ENCODE measurements at regions not wholly inside any gene's neighbourhood (a gene's known extent, or its start where the extent isn't known, plus 50 kb on each side); places are given as distances from the start of the nearest gene placed in this dataset.
"Not testable (repeated sequence)": the region's sequence is repeated elsewhere in the genome, so short reads cannot be mapped to it uniquely, and the experiment has no call there.

GRCh38 chr14:85856430-85856829 lies 326.5 kb downstream of the FLRT2 start:
- DNase-seq (ENCODE audit: low read depth in 2 of 3, low spot score in 2 of 3): no peak

DNA sequence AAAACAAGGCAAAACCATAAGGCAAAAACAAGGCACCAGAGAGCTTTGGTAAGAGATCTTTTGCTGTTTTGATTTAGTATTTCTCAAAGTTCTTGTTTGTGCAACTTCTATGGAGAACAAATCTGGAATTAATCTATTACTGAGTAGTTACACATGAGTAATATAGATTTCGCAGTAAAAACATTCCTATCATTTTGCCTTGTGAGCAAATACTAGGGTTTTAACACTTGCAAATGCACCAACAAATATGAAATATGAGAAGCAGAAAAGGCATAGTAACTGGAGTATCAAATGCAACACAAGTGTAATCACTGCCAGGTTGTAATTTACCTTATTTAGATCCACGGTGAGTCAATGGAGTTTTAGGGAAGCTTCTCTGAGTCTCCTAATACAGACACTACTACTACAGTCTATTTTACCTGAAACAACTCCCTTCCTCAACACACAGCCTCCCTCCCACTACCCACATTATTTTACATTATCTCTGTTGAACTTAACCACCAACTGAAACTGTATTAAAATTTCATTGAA lies 324.1 kb downstream of the FLRT2 start:
- DNase-seq (ENCODE audit: low read depth in 2 of 3, low spot score in 2 of 3): no peak

- DNase-seq (ENCODE audit: low read depth in 2 of 3, low spot score in 2 of 3): no peak
Observed at GRCh38 chr14:85852906-85853305, 323.0 kb downstream of the FLRT2 start.

DNA sequence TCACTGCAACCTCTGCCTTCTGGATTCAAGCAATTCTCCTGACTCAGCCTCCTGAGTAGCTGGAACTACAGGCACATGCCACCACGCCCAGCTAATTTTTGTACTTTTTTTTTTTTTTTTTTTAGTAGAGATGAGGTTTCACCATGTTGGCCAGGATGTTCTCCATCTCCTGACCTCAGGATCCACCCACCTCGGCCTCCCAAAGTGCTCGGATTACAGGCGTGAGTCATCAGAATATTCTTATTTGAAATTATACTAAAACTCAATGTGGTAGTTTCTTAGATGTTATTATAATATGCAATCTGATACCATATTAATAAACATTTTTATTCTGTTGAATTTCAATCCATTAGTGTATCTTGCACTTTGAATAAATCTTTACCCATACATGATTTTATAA lies 322.2 kb downstream of the FLRT2 start:
- not testable (repeated sequence) for DNase-seq (ENCODE audit: low read depth in 2 of 3, low spot score in 2 of 3)

- DNase-seq (ENCODE audit: low read depth in 2 of 3, low spot score in 2 of 3): not testable (repeated sequence)
Observed at GRCh38 chr14:85830549-85830948, 300.6 kb downstream of the FLRT2 start.

GRCh38 chr14:85829601-85830000 lies 299.7 kb downstream of the FLRT2 start:
- not testable (repeated sequence) for DNase-seq (ENCODE audit: low read depth in 2 of 3, low spot score in 2 of 3)

DNA sequence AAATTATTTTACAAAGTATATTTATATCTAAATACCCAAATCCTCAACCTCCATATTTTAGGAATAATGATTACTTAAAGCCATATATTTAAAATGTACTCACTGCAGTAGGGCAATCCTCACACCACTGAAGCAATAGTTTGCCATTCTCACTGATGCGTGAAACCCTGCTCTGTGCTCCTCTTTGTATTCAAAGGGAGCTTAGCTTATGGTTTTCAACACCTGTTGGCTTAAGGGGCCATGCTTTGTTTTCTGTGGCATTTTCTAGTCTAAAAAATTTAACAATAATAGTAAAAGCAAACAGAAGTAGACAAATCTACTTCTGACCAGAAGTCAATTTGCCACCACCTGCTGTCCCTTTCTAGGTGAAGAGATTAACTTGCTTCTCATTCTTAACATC lies 294.6 kb downstream of the FLRT2 start:
- DNase-seq (ENCODE audit: low read depth in 2 of 3, low spot score in 2 of 3): no peak

DNA sequence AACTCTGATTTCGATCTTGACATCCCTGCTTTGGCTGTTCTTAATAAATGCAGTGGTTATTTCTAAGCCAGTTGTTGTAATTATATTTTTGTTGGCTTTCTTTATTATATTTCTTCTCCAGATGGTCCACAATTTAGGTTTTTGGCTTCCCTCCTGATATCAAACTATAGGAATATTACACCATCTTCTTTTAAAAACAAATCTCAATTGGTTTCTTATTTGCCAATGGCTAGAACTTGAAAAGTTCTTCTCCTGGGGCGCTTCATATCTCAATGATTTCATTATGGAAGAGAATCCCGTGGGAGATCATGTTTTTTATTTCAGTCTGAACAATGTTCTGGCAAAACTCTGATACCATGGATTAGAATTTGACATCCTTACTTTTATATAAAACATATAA lies 292.3 kb downstream of the FLRT2 start:
- no peak for DNase-seq (ENCODE audit: low read depth in 2 of 3, low spot score in 2 of 3)

DNA sequence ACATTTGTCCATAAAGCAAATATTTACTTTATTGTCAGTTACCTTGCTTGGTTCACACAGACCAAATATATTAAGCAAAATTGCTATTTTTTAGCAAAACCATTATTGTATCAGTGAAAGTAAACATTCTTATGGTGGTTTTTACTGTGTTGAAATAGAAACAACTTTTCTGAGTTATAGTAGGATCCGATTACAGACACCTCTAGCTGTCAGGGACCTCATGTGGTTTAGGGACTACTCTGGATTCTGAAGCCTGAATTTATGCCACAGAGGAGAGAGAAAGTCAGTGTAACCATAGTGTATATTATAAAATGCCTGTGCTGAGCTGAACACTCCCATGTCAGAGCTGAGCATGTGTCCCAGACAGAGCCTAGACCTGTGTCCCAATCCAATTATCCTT lies 287.5 kb downstream of the FLRT2 start:
- no peak for DNase-seq (ENCODE audit: low read depth in 2 of 3, low spot score in 2 of 3)

DNA sequence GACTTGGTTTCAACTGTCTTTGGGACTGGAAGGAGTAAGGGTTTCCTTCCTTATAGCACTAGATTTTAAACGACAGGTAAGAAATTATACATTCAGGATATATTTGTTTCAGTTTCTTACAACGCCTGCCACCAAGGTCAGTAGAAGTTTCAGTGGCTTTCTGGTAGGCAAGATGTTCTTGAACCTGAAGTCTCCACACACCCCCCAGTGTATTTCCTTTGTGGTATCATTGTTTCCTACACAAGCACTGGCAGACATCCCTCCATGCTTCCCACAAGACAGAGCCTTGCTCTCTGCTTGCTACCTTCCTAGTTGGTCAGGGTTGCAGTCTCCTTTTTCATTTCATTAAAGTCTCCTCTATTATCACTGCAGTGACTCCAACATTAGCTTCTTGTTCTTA lies 283.1 kb downstream of the FLRT2 start:
- DNase-seq (ENCODE audit: low read depth in 2 of 3, low spot score in 2 of 3): no peak

- no peak for DNase-seq (ENCODE audit: low read depth in 2 of 3, low spot score in 2 of 3)
Observed at GRCh38 chr14:85811340-85811739, 281.4 kb downstream of the FLRT2 start.

DNA sequence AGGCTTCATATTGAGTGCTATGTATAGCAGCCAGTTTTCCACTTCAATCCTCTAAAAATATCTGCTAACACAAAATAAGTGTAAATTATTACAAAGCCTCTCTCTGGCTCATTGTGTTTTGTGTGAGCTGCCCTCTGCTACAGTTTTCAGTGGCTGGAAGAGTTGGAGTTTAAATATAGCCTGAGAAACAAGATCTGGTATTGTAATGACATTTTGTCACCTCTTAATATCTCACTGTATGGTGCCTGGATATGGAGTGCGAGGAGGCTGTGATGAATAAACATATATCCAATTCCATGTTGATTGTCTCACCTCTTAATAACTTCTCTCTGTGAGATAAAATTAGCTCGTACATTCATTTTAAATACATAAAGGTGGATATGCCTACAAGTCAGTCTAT lies 269.7 kb downstream of the FLRT2 start:
- no peak for DNase-seq (ENCODE audit: low read depth in 2 of 3, low spot score in 2 of 3)

GRCh38 chr14:85798856-85799255 lies 268.9 kb downstream of the FLRT2 start:
- no peak for DNase-seq (ENCODE audit: low read depth in 2 of 3, low spot score in 2 of 3)

GRCh38 chr14:85793533-85793932 lies 263.6 kb downstream of the FLRT2 start:
- no peak for DNase-seq (ENCODE audit: low read depth in 2 of 3, low spot score in 2 of 3)

- no peak for DNase-seq (ENCODE audit: low read depth in 2 of 3, low spot score in 2 of 3)
Observed at GRCh38 chr14:85789506-85789905, 259.6 kb downstream of the FLRT2 start.

GRCh38 chr14:85788470-85789233 lies 258.7 kb downstream of the FLRT2 start:
- no peak for DNase-seq (ENCODE audit: low read depth in 2 of 3, low spot score in 2 of 3)

DNA sequence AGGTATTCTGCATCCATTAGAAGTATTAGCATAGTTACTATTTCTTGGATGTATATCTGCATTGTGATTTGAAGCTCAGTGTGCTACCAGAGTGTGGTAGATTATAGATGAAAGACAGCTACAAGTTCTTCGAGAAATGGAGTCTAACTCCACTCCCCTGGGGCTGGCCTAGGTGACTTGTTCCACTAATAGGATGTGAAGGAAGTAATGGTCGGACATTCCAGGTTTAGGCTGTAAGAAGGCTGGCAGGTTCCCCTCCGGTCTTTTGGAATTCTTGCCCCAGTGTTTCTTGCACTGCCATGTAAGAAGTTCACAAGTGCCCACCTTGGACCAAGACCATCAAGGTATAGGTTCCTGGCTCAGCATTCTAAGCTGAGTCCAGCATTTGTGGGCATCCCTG lies 236.4 kb downstream of the FLRT2 start:
- DNase-seq (ENCODE audit: low read depth in 2 of 3, low spot score in 2 of 3): no peak

DNA sequence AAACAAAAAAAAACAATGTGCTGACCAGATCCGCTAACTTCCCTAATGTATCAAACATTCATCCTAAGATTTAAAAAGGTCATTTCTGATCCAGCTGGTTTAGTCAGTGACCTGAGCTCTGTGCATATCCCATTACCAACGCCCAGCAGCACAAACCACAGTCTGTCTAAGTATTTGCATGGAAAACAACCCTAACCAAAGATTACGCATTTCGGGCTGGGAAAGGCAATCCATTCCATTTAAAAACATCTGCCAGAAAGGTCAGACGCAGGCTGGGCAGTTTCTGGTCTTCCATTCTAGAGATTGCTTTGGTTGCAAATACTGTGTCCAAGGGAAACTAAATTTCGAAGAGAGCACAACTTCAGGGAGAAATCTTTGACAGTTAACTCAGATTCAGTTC lies 234.9 kb downstream of the FLRT2 start:
- DNase-seq (ENCODE audit: low read depth in 2 of 3, low spot score in 2 of 3): no peak

- no peak for DNase-seq (ENCODE audit: low read depth in 2 of 3, low spot score in 2 of 3)
Observed at GRCh38 chr14:85762526-85762925, 232.6 kb downstream of the FLRT2 start.

DNA sequence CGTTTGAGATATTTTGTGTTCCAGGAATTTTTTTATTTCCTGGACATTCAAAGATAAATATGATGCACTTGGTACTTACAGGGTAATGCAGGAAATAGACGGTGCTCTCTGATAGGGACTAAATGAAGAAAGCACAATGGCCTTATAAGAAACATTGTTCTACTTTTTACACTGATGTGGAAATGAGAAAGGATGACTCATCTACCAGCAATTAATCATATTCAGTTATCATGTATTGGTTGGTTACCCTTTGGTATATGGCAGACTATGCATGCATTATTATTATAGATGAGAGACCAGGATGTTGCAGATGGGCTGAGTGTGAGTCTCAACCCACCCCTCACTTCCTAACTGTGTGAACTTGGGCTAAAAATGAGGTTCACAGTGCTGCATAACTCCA lies 222.2 kb downstream of the FLRT2 start:
- no peak for DNase-seq (ENCODE audit: low read depth in 2 of 3, low spot score in 2 of 3)

- DNase-seq (ENCODE audit: low read depth in 2 of 3, low spot score in 2 of 3): no peak
Observed at GRCh38 chr14:85744573-85744972, 214.6 kb downstream of the FLRT2 start.

DNA sequence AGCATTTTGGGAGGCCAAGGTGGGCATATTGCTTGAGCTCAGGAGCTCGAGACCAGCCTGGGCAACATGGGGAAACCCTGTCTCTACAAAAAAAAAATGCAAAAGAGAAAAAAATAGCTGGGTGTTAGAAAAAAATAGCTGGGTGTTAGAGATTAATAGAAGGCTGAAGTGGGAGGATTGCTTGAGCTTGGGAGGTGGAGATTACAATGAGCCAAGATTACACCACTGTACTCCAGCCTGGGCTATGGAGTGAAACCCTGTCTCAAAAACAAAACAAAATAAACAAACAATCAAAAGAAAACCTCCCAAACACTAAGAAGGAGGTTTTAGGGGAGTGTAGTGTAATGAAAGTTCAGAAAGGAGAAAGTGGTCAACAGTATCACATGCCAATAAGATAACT lies 202.1 kb downstream of the FLRT2 start:
- no peak for DNase-seq (ENCODE audit: low read depth in 2 of 3, low spot score in 2 of 3)

GRCh38 chr14:85731186-85731585 lies 201.2 kb downstream of the FLRT2 start:
- DNase-seq (ENCODE audit: low read depth in 2 of 3, low spot score in 2 of 3): no peak

All from activated CD8-positive, alpha-beta memory T cell treated with anti-CD3 and anti-CD28 coated beads for 48 hours (primary cell).